H9 (cell line): ENCODE measurements at regions not wholly inside any gene's neighbourhood (a gene's known extent, or its start where the extent isn't known, plus 50 kb on each side); places are given as distances from the start of the nearest gene placed in this dataset.

Experiments used
- DNase-seq: peaks from one replicate; pipeline ENCODE4 v3.0.0-alpha.2; 2017
- H2AFZ ChIP-seq: one replicate; pipeline ENCODE4 v1.6.1; 2013; ENCODE audit warnings: mild to moderate bottlenecking, low read length, control low read depth, moderate library complexity
- H2AK5ac ChIP-seq: 2 replicates; pipeline ENCODE4 v1.6.1; 2013; ENCODE audit warnings: low read length, control low read depth, mixed read lengths; ENCODE audit not compliant: insufficient read length
- H2BK120ac ChIP-seq: one replicate; pipeline ENCODE4 v1.6.1; 2013; ENCODE audit warnings: low read depth, mild to moderate bottlenecking, low read length, control low read depth, inconsistent platforms; ENCODE audit not compliant: poor library complexity, severe bottlenecking
- H2BK12ac ChIP-seq: 2 replicates; pipeline ENCODE4 v1.6.1; 2013; ENCODE audit warnings: low read length, control low read depth, mixed read lengths, low read depth; ENCODE audit not compliant: insufficient read length
- H2BK15ac ChIP-seq: 2 replicates; pipeline ENCODE4 v1.6.1; 2013; ENCODE audit warnings: low read depth, low read length, control low read depth
- H2BK20ac ChIP-seq: one replicate; pipeline ENCODE4 v1.6.1; 2013; ENCODE audit warnings: low read depth, mild to moderate bottlenecking, low read length, control low read depth, inconsistent platforms; ENCODE audit not compliant: poor library complexity, severe bottlenecking
- H2BK5ac ChIP-seq: 2 replicates; pipeline ENCODE4 v1.6.1; 2013; ENCODE audit warnings: low read length, control low read depth, mixed read lengths; ENCODE audit not compliant: insufficient read length
- H3K14ac ChIP-seq: 2 replicates; pipeline ENCODE4 v1.6.1; 2013; ENCODE audit warnings: low read length, control low read depth; ENCODE audit not compliant: insufficient read depth
- H3K18ac ChIP-seq: 2 replicates; pipeline ENCODE4 v1.6.1; 2013; ENCODE audit warnings: low read depth, mild to moderate bottlenecking, mixed read lengths, low read length, control low read depth; ENCODE audit not compliant: insufficient read length
- H3K23ac ChIP-seq: 2 replicates; pipeline ENCODE4 v1.6.1; 2013; ENCODE audit warnings: low read length, control low read depth, mixed read lengths, low read depth; ENCODE audit not compliant: insufficient read length
- H3K23me2 ChIP-seq: 2 replicates; pipeline ENCODE4 v1.6.1; 2013; ENCODE audit warnings: low read depth, mild to moderate bottlenecking, mixed read lengths, low read length, control low read depth; ENCODE audit not compliant: insufficient read length, poor library complexity, severe bottlenecking
- H3K27ac ChIP-seq: 2 replicates; pipeline ENCODE4 v1.5.1; 2013; ENCODE audit warnings: low read length, control low read depth, mixed read lengths, low read depth; ENCODE audit not compliant: insufficient read length
- H3K27me3 ChIP-seq: 2 replicates; pipeline ENCODE4 v1.6.1; 2013; ENCODE audit warnings: low read length, control low read depth, inconsistent platforms; ENCODE audit not compliant: insufficient read depth
- H3K4ac ChIP-seq: 2 replicates; pipeline ENCODE4 v1.6.1; 2013; ENCODE audit warnings: low read depth, mild to moderate bottlenecking, control low read depth, inconsistent platforms, low read length, moderate library complexity
- H3K4me1 ChIP-seq: 2 replicates; pipeline ENCODE4 v1.6.1; 2013; ENCODE audit warnings: low read length, control low read depth, inconsistent platforms; ENCODE audit not compliant: insufficient read depth
- H3K4me2 ChIP-seq: 2 replicates; pipeline ENCODE4 v1.6.1; 2013; ENCODE audit warnings: low read length, control low read depth, mixed read lengths; ENCODE audit not compliant: insufficient read length, insufficient read depth
- H3K56ac ChIP-seq: 2 replicates; pipeline ENCODE4 v1.6.1; 2013; ENCODE audit warnings: low read depth, mild to moderate bottlenecking, mixed read lengths, low read length, control low read depth; ENCODE audit not compliant: insufficient read length
- H3K79me1 ChIP-seq: 2 replicates; pipeline ENCODE4 v1.6.1; 2013; ENCODE audit warnings: low read depth, mild to moderate bottlenecking, moderate library complexity, low read length, control low read depth, inconsistent platforms; ENCODE audit not compliant: insufficient read depth, poor library complexity, severe bottlenecking
- H3K79me2 ChIP-seq: 2 replicates; pipeline ENCODE4 v1.6.1; 2013; ENCODE audit warnings: low read length, control low read depth, inconsistent platforms; ENCODE audit not compliant: insufficient read depth
- H3K9ac ChIP-seq: 2 replicates; pipeline ENCODE4 v1.6.1; 2013; ENCODE audit warnings: low read length, control low read depth, mixed read lengths; ENCODE audit not compliant: insufficient read length; ENCODE audit errors: extremely low read depth
- H3K9me3 ChIP-seq: one replicate; pipeline ENCODE4 v1.6.1; 2013; ENCODE audit warnings: low read depth, low read length, inconsistent platforms; ENCODE audit not compliant: control insufficient read depth
- H3T11ph ChIP-seq: one replicate; pipeline ENCODE4 v1.6.1; 2013; ENCODE audit warnings: mild to moderate bottlenecking, low read length, control low read depth, inconsistent platforms
- H4K20me1 ChIP-seq: one replicate; pipeline ENCODE4 v1.6.1; 2013; ENCODE audit not compliant: control insufficient read depth, insufficient read length, insufficient read depth
- H4K5ac ChIP-seq: 2 replicates; pipeline ENCODE4 v1.6.1; 2013; ENCODE audit warnings: low read depth, mild to moderate bottlenecking, mixed read lengths, low read length, control low read depth; ENCODE audit not compliant: insufficient read length
- H4K8ac ChIP-seq: replicated peaks from 2 replicates; pipeline ENCODE4 v1.6.1; 2013; ENCODE audit warnings: low read length, control low read depth, mixed read lengths, low read depth; ENCODE audit not compliant: insufficient read length
- H4K91ac ChIP-seq: 2 replicates; pipeline ENCODE4 v1.6.1; 2013; ENCODE audit warnings: low read depth, mild to moderate bottlenecking, moderate library complexity, mixed read lengths, low read length, control low read depth; ENCODE audit not compliant: insufficient read length
- H3K27ac Mint-ChIP-seq, 3 experiments: 2 replicates in 2 of 3; 3 replicates in 1 of 3; pipeline ENCODE4 v1.8.0; 2020 to 2021; ENCODE audit warnings: mixed read lengths in 3 of 3, mild to moderate bottlenecking in 1 of 3, moderate library complexity in 1 of 3
- H3K27me3 Mint-ChIP-seq: 2 replicates; pipeline ENCODE4 v1.8.0; 2021; ENCODE audit warnings: low read depth, mild to moderate bottlenecking, moderate library complexity, mixed read lengths
- H3K36me3 Mint-ChIP-seq, 3 experiments: 2 replicates in 2 of 3; 3 replicates in 1 of 3; pipeline ENCODE4 v1.8.0; 2020 to 2021; ENCODE audit warnings: low read depth in 3 of 3, mixed read lengths in 3 of 3; ENCODE audit not compliant: insufficient read depth in 1 of 3
- H3K4me1 Mint-ChIP-seq, 2 experiments: 2 replicates each; pipeline ENCODE4 v1.8.0; 2020; ENCODE audit warnings: mixed read lengths in 2 of 2
- H3K4me3 Mint-ChIP-seq, 2 experiments: 2 replicates in 1 of 2; 3 replicates in 1 of 2; pipeline ENCODE4 v1.8.0; 2020 to 2021; ENCODE audit warnings: mild to moderate bottlenecking in 2 of 2, mixed read lengths in 2 of 2, moderate library complexity in 1 of 2
- H3K9me3 Mint-ChIP-seq, 2 experiments: 2 replicates in 1 of 2; 3 replicates in 1 of 2; pipeline ENCODE4 v1.8.0; 2020; ENCODE audit warnings: mild to moderate bottlenecking in 2 of 2, mixed read lengths in 2 of 2, moderate library complexity in 1 of 2
- WGBS: extraction: QIAGEN DNeasy Blood & Tissue Kit; methylation state at CpG from one replicate; pipeline ENCODE4 v1.1.7; 2013; ENCODE audit warnings: missing lambda C conversion rate, low lambda C conversion rate, mixed read lengths; ENCODE audit not compliant: insufficient read length; ENCODE audit errors: extremely low coverage; 5-methylcytosine and 5-hydroxymethylcytosine counted together
- TF ChIP-seq, protein P1 (sequence below): fragments of 200-600 bp; sonication (generic); conservative IDR thresholded peaks from 3 replicates; pipeline ENCODE4 v1.8.0; 2021; ENCODE audit warnings: antibody characterized with exemption, mild to moderate bottlenecking

DNA sequence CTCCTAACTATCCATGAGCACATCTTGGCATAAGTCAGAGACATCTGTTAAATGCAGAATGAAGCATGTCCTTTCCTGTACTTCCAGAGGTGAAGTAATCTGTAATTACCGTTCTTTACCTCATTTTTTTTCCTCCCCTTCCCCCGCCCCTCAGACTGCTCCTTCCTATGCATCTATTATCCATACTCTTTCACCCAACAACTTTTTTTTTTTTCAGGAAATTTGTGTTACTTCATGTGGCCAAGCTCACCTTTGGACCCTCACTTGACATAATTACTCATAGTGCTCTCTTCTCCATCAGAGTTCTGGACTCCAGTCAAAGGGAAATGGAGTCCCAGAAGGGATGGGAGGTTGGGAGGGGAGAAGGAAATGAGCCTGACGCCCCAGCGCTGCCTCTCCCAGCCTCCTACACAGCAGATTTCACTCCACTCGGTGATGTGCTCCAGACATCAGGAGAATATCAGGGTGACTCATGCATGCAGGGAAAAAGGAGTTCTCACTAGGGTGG is 568.8 kb downstream of the STIM2 start:
- H2BK15ac ChIP-seq, result no peak overlapping the region

More for the DNA sequence above, 568.8 kb downstream of the STIM2 start:
- no peak overlapping the region for H3K4me2 ChIP-seq
- H2BK120ac ChIP-seq, result no peak overlapping the region
- no CpG with 5 or more reads among the region's 5 CpGs for WGBS
- H3K4me3 Mint-ChIP-seq, result no peak overlapping the region
- no peak overlapping the region for H3K9ac ChIP-seq
- H4K20me1 ChIP-seq, result no peaks in the 10 kb centered on the region
- no peak overlapping the region for H3K14ac ChIP-seq
- H2BK5ac ChIP-seq, result no peak overlapping the region
- no peaks in the 10 kb centered on the region for H3K36me3 Mint-ChIP-seq
- H3K9me3 Mint-ChIP-seq, result no peaks in the 10 kb centered on the region
- H3K27ac ChIP-seq, result no peak overlapping the region
- no peaks in the 10 kb centered on the region for H3K23me2 ChIP-seq
- H3K4me1 Mint-ChIP-seq, result no peaks in the 10 kb centered on the region
- TF ChIP-seq, protein P1, sequence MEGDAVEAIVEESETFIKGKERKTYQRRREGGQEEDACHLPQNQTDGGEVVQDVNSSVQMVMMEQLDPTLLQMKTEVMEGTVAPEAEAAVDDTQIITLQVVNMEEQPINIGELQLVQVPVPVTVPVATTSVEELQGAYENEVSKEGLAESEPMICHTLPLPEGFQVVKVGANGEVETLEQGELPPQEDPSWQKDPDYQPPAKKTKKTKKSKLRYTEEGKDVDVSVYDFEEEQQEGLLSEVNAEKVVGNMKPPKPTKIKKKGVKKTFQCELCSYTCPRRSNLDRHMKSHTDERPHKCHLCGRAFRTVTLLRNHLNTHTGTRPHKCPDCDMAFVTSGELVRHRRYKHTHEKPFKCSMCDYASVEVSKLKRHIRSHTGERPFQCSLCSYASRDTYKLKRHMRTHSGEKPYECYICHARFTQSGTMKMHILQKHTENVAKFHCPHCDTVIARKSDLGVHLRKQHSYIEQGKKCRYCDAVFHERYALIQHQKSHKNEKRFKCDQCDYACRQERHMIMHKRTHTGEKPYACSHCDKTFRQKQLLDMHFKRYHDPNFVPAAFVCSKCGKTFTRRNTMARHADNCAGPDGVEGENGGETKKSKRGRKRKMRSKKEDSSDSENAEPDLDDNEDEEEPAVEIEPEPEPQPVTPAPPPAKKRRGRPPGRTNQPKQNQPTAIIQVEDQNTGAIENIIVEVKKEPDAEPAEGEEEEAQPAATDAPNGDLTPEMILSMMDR, result no peak
- no peak overlapping the region for H3T11ph ChIP-seq
- H2BK20ac ChIP-seq, result no peak overlapping the region
- no peaks in the 10 kb centered on the region for H3K27me3 Mint-ChIP-seq
- no peaks in the 10 kb centered on the region for H3K4me1 ChIP-seq
- no peaks in the 10 kb centered on the region for H3K27me3 ChIP-seq
- no peak overlapping the region for H3K4ac ChIP-seq
- no peaks in the 10 kb centered on the region for H3K79me2 ChIP-seq
- no peak overlapping the region; a peak in 1 of 7 replicates for H3K27ac Mint-ChIP-seq
- no peak overlapping the region for H3K23ac ChIP-seq
- H3K56ac ChIP-seq, result no peak overlapping the region
- no peak overlapping the region for H3K18ac ChIP-seq
- H3K9me3 ChIP-seq, result no peaks in the 10 kb centered on the region
- H4K5ac ChIP-seq, result no peak overlapping the region
- DNase-seq, result no peak
- H2AFZ ChIP-seq, result no peak overlapping the region
- no peak overlapping the region for H4K91ac ChIP-seq
- no peak overlapping the region for H2BK12ac ChIP-seq
- H3K79me1 ChIP-seq, result no peaks in the 10 kb centered on the region
- H4K8ac ChIP-seq, result no peak overlapping the region
- H2AK5ac ChIP-seq, result no peak overlapping the region
